ENCODE measurements at regions not wholly inside any gene's neighbourhood (a gene's known extent, or its start where the extent isn't known, plus 50 kb on each side); places are given as distances from the start of the nearest gene placed in this dataset.

GRCh38 chr10:44004913-44005787 is 356.5 kb upstream of the ZNF32 start:
- TF ChIP-seq CTCF (IDR thresholded peaks at IDR 0.05) (no peak), POLR2AphosphoS5 (IDR thresholded peaks at IDR 0.05) (no peak)
